SK-N-SH (cell line): ENCODE measurements at regions not wholly inside any gene's neighbourhood (a gene's known extent, or its start where the extent isn't known, plus 50 kb on each side); places are given as distances from the start of the nearest gene placed in this dataset.

Experiments
- CTCF ChIA-PET: fragments of 300-600, 350-600 bp; formaldehyde crosslinking; extraction: SDS; loops from one replicate; lab custom pipeline; 2021; lab: Yijun Ruan, JAX
- POLR2A ChIA-PET: fragments of 350-600 bp; sonication (Branson Sonifier 250); formaldehyde crosslinking; extraction: SDS; loops from one replicate; lab custom pipeline; 2020; ENCODE audit warnings: antibody characterized with exemption, inconsistent platforms; lab: Yijun Ruan, JAX
- DNase-seq: peaks from one replicate; pipeline ENCODE4 v3.0.0; 2012
- H2AFZ ChIP-seq: fragments of 200-600 bp; sonication (generic); 2 replicates; pipeline ENCODE4 v1.8.1; 2016; ENCODE audit warnings: antibody characterized with exemption, mild to moderate bottlenecking, low read depth
- H3F3A ChIP-seq: fragments of 200-600 bp; sonication (generic); replicated peaks from 2 replicates; pipeline ENCODE3; 2016; ENCODE audit warnings: antibody characterized with exemption, mild to moderate bottlenecking; ENCODE audit not compliant: insufficient read depth
- H3K27ac ChIP-seq, 2 experiments: fragments of 200-500 bp in 1 of 2; fragments of 200-600 bp in 1 of 2; sonication (Bioruptor generic) in 1 of 2; sonication (generic), shearing (Covaris generic) in 1 of 2; 2 replicates each; pipeline versions ENCODE4 v1.5.1 to v1.6.1; 2014 to 2016; ENCODE audit warnings: low read depth in 2 of 2, inconsistent platforms in 1 of 2, low read length in 1 of 2, mild to moderate bottlenecking in 1 of 2, mixed read lengths in 1 of 2
- H3K27me3 ChIP-seq: fragments of 200-600 bp; sonication (generic), shearing (Covaris generic); 2 replicates; pipeline ENCODE4 v1.6.1; 2016; ENCODE audit warnings: mixed run types; ENCODE audit not compliant: insufficient read depth
- H3K36me3 ChIP-seq, 2 experiments: fragments of 200-500 bp in 1 of 2; fragments of 200-600 bp in 1 of 2; sonication (Bioruptor generic) in 1 of 2; sonication (generic) in 1 of 2; replicated peaks in 1 of 2; 2 replicates each; pipeline versions ENCODE3 to v1.5.1; 2014 to 2016; ENCODE audit warnings: low read length in 1 of 2, mild to moderate bottlenecking in 1 of 2; ENCODE audit not compliant: insufficient read depth in 2 of 2, control insufficient read depth in 1 of 2
- H3K4me1 ChIP-seq, 2 experiments: fragments of 200-500 bp in 1 of 2; fragments of 200-600 bp in 1 of 2; sonication (Bioruptor generic) in 1 of 2; sonication (generic), shearing (Covaris generic) in 1 of 2; 2 replicates each; pipeline versions ENCODE4 v1.5.1 to v1.6.1; 2014 to 2016; ENCODE audit warnings: low read depth in 1 of 2, low read length in 1 of 2, mixed run types in 1 of 2; ENCODE audit not compliant: insufficient read depth in 2 of 2, control insufficient read depth in 1 of 2
- H3K4me2 ChIP-seq: fragments of 200-600 bp; sonication (generic), shearing (Covaris generic); 2 replicates; pipeline ENCODE4 v1.6.1; 2017; ENCODE audit warnings: mixed run types
- H3K4me3 ChIP-seq, 2 experiments: fragments of 200-500 bp in 1 of 2; fragments of 200-600 bp in 1 of 2; sonication (Bioruptor generic) in 1 of 2; sonication (generic), shearing (Covaris generic) in 1 of 2; 2 replicates each; pipeline versions ENCODE4 v1.5.1 to v1.8.1; 2014 to 2016; ENCODE audit warnings: low read depth in 2 of 2, inconsistent platforms in 1 of 2, low read length in 1 of 2, mild to moderate bottlenecking in 1 of 2, mixed read lengths in 1 of 2, moderate library complexity in 1 of 2
- H3K79me2 ChIP-seq: fragments of 200-600 bp; sonication (generic); 2 replicates; pipeline ENCODE4 v1.8.1; 2017; ENCODE audit warnings: mild to moderate bottlenecking; ENCODE audit not compliant: insufficient read depth
- H3K9ac ChIP-seq: fragments of 200-600 bp; sonication (generic); 2 replicates; pipeline ENCODE4 v1.6.1; 2017; ENCODE audit warnings: mixed run types
- H3K9me2 ChIP-seq: fragments of 200-600 bp; sonication (generic); 2 replicates; pipeline ENCODE4 v1.6.1; 2017; ENCODE audit warnings: mixed run types
- H3K9me3 ChIP-seq: fragments of 200-600 bp; sonication (generic); 2 replicates; pipeline ENCODE4 v1.6.1; 2017; ENCODE audit warnings: mixed run types, mild to moderate bottlenecking, moderate library complexity
- H4K20me1 ChIP-seq: fragments of 200-600 bp; sonication (generic); 2 replicates; pipeline ENCODE4 v1.6.1; 2017; ENCODE audit warnings: mild to moderate bottlenecking, mixed run types; ENCODE audit not compliant: insufficient read depth
- CTCF ChIP-seq: fragments of 200-600 bp; sonication (generic); IDR thresholded peaks from 2 replicates; pipeline ENCODE4 v1.6.1; 2017; ENCODE audit warnings: antibody characterized with exemption, mild to moderate bottlenecking, moderate library complexity
- EP300 ChIP-seq, 2 experiments: IDR thresholded peaks; 2 replicates each; pipeline versions ENCODE4 v1.4.0 to v1.6.1; 2012; ENCODE audit warnings: borderline replicate concordance in 1 of 2, low read depth in 1 of 2, low read length in 1 of 2
- EZH2phosphoT487 ChIP-seq: fragments of 200-600 bp; sonication (generic); IDR thresholded peaks from 2 replicates; pipeline ENCODE4 v1.6.1; 2017; ENCODE audit warnings: low read depth, mixed run types, mild to moderate bottlenecking, antibody characterized with exemption, moderate library complexity, borderline replicate concordance
- GATA2 ChIP-seq: sonication (generic); formaldehyde crosslinking; IDR thresholded peaks from 2 replicates; pipeline ENCODE4 v1.5.0; 2020; ENCODE audit warnings: mild to moderate bottlenecking, missing genetic modification reagents
- JUND ChIP-seq: IDR thresholded peaks from 2 replicates; pipeline ENCODE4 v1.4.0; 2012
- MAX ChIP-seq: IDR thresholded peaks from 2 replicates; pipeline ENCODE4 v1.4.0; 2012; ENCODE audit warnings: low read depth
- MEF2A ChIP-seq: IDR thresholded peaks from 2 replicates; pipeline ENCODE4 v1.4.0; 2012; ENCODE audit warnings: low read depth, borderline replicate concordance
- NFIC ChIP-seq: IDR thresholded peaks from 2 replicates; pipeline ENCODE4 v1.4.0; 2012; ENCODE audit warnings: borderline replicate concordance
- PBX3 ChIP-seq: IDR thresholded peaks from 2 replicates; pipeline ENCODE4; 2012
- RFX5 ChIP-seq: IDR thresholded peaks from 2 replicates; pipeline ENCODE4 v1.6.1; 2012; ENCODE audit warnings: mild to moderate bottlenecking, improper control_type of control experiment, low read length
- TCF12 ChIP-seq: IDR thresholded peaks from 2 replicates; pipeline ENCODE4 v1.4.0; 2012
- TEAD4 ChIP-seq: IDR thresholded peaks from 2 replicates; pipeline ENCODE4 v1.4.0; 2012; ENCODE audit warnings: mild to moderate bottlenecking, borderline replicate concordance; ENCODE audit not compliant: insufficient read depth
- ZBTB33 ChIP-seq: IDR thresholded peaks from 2 replicates; pipeline ENCODE4 v1.4.0; 2012; ENCODE audit warnings: low read depth, borderline replicate concordance
- whole genome bisulfite sequencing: methylation state at CpG from one replicate; pipeline ENCODE4 v1.1.6; 2017; ENCODE audit warnings: low lambda C conversion rate; 5-methylcytosine and 5-hydroxymethylcytosine counted together

- no peaks in the 10 kb centered on the region for H4K20me1 ChIP-seq
- H3K27ac ChIP-seq = no peak overlapping the region
- no peaks in the 10 kb centered on the region for H3K9me2 ChIP-seq
- H3K79me2 ChIP-seq = no peaks in the 10 kb centered on the region
- no peak overlapping the region for H2AFZ ChIP-seq
- no peak for DNase-seq
- no peak overlapping the region for H3K9ac ChIP-seq
- H3K4me2 ChIP-seq = no peak overlapping the region
- H3K4me1 ChIP-seq = no peaks in the 10 kb centered on the region
- POLR2A ChIA-PET = no interaction called here
- no peaks in the 10 kb centered on the region for H3K9me3 ChIP-seq
- no peak for TF ChIP-seq EZH2phosphoT487
- TF ChIP-seq EP300 (IDR thresholded peaks at IDR 0.05; ENCODE audit: borderline replicate concordance in 1 of 2, low read depth in 1 of 2, low read length in 1 of 2) = no peak
- CTCF ChIA-PET = no interaction called here
- no peaks in the 10 kb centered on the region for H3F3A ChIP-seq
- 35% methylated on average over 9 of the region's 9 CpGs for WGBS
- no peaks in the 10 kb centered on the region for H3K27me3 ChIP-seq
- H3K36me3 ChIP-seq = no peaks in the 10 kb centered on the region
- no peak overlapping the region for H3K4me3 ChIP-seq
Observed at GRCh38 chr11:27795955-27796861, 96.0 kb upstream of the BDNF start.

GRCh38 chr11:27786864-27787263 is 86.6 kb upstream of the BDNF start:
- Histone ChIP-seq H3F3A (no peaks in the 10 kb centered on the region), H3K27ac (no peak overlapping the region), H2AFZ (no peak overlapping the region), H3K9me3 (no peaks in the 10 kb centered on the region), H3K36me3 (no peaks in the 10 kb centered on the region), H3K4me3 (no peak overlapping the region), H3K9me2 (no peaks in the 10 kb centered on the region), H3K27me3 (no peaks in the 10 kb centered on the region), H4K20me1 (no peaks in the 10 kb centered on the region), H3K9ac (no peak overlapping the region), H3K4me2 (no peak overlapping the region), H3K79me2 (no peaks in the 10 kb centered on the region), H3K4me1 (no peaks in the 10 kb centered on the region)
- 11% methylated on average over 2 of the region's 2 CpGs for whole genome bisulfite sequencing
- no peak for TF ChIP-seq TEAD4
- no peak for TF ChIP-seq EP300 (IDR thresholded peaks at IDR 0.05; ENCODE audit: borderline replicate concordance in 1 of 2, low read depth in 1 of 2, low read length in 1 of 2)
- TF ChIP-seq NFIC = no peak
- no peak for TF ChIP-seq CTCF
- TF ChIP-seq JUND = no peak
- no peak for TF ChIP-seq ZBTB33
- no peak for TF ChIP-seq PBX3
- TF ChIP-seq MEF2A = no peak
- no peak for TF ChIP-seq RFX5
- TF ChIP-seq GATA2 = no peak
- TF ChIP-seq TCF12 = no peak
- TF ChIP-seq MAX = no peak
- CTCF ChIA-PET = interaction anchor here (1.2 kb wide), 1 partner anchor 58 kb away, joined by 3 read pairs; no protein-coding TSS in a partner anchor
- DNase-seq = no peak
- POLR2A ChIA-PET = no interaction called here
